ENCODE measurements at regions not wholly inside any gene's neighbourhood (a gene's known extent, or its start where the extent isn't known, plus 50 kb on each side); places are given as distances from the start of the nearest gene placed in this dataset.

- Mint-ChIP-seq H3K27me3 (no peaks in the 10 kb centered on the region), H3K4me3 (no peak overlapping the region), H3K36me3 (ENCODE audit: low read depth) (no peaks in the 10 kb centered on the region), H3K9me3 (peaks cover 9% of the 10 kb centered on the region), H3K27ac (no peak overlapping the region), H3K4me1 (ENCODE audit: low read depth) (no peaks in the 10 kb centered on the region)
- intact Hi-C loops (cut with DNase I, micrococcal nuclease): no loop called here
- no peak for ATAC-seq (ENCODE audit: poor library complexity)
- ChIA-PET POLR2A (no interaction called here), CTCF (no interaction called here)
- Histone ChIP-seq H3K4me3 (ENCODE audit: low read length) (no peak overlapping the region), H3K9me3 (ENCODE audit: control insufficient read depth in 1 of 2, insufficient read depth in 1 of 2, low read length in 2 of 2) (peaks cover 0 to 8% of the 10 kb centered on the region in 2 experiments), H3K4me1 (ENCODE audit: insufficient read depth, low read length) (no peaks in the 10 kb centered on the region), H3K27me3 (ENCODE audit: control insufficient read depth in 1 of 2, insufficient read depth in 2 of 2, low read length in 2 of 2) (no peaks in the 10 kb centered on the region), H3K27ac (ENCODE audit: low read depth in 1 of 2, low read length in 2 of 2) (no peak overlapping the region), H3K36me3 (ENCODE audit: insufficient read depth, low read length) (no peaks in the 10 kb centered on the region)
- TF ChIP-seq CTCF (IDR thresholded peaks at IDR 0.05): no peak
- DNase-seq: no peak
These were observed 141.8 kb upstream of the PBX1 start for GRCh38 chr1:164417016-164417704.

DNA sequence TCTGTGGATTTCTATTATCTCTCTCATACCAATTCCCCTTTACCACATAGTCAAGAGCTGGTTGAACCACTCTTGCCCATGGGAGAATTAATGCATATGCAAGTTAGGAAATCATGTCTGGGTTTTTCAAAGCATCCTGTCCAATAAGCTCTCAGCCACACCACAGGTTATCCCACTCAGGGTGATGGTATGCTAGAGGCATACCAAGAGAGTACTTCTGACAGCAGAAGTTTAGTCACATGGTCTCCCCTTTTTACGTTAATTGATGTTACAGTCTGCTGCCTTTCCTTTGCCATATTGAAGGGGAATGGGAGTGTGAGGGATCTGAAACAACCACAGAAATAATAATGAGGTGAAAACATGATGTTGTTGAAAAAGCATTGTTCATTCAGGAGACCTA is 135.8 kb upstream of the PBX1 start:
- Histone ChIP-seq H3K9me3 (ENCODE audit: control insufficient read depth in 1 of 2, insufficient read depth in 1 of 2, low read length in 2 of 2) (peaks cover 0 to 3% of the 10 kb centered on the region in 2 experiments), H3K27me3 (ENCODE audit: control insufficient read depth in 1 of 2, insufficient read depth in 2 of 2, low read length in 2 of 2) (no peaks in the 10 kb centered on the region), H3K4me1 (ENCODE audit: insufficient read depth, low read length) (no peaks in the 10 kb centered on the region), H3K4me3 (ENCODE audit: low read length) (no peak overlapping the region), H3K36me3 (ENCODE audit: insufficient read depth, low read length) (no peaks in the 10 kb centered on the region), H3K27ac (ENCODE audit: low read depth in 1 of 2, low read length in 2 of 2) (no peak overlapping the region)
- intact Hi-C loops (cut with DNase I, micrococcal nuclease): no loop called here
- Mint-ChIP-seq H3K4me3 (no peak overlapping the region), H3K4me1 (ENCODE audit: low read depth) (no peaks in the 10 kb centered on the region), H3K36me3 (ENCODE audit: low read depth) (no peaks in the 10 kb centered on the region), H3K9me3 (peaks cover 6% of the 10 kb centered on the region), H3K27me3 (no peaks in the 10 kb centered on the region), H3K27ac (no peak overlapping the region)
- DNase-seq: no peak
- POLR2A ChIA-PET: no interaction called here
- CTCF ChIA-PET: no interaction called here
- ATAC-seq (ENCODE audit: poor library complexity): no peak
- TF ChIP-seq CTCF (IDR thresholded peaks at IDR 0.05): no peak

DNA sequence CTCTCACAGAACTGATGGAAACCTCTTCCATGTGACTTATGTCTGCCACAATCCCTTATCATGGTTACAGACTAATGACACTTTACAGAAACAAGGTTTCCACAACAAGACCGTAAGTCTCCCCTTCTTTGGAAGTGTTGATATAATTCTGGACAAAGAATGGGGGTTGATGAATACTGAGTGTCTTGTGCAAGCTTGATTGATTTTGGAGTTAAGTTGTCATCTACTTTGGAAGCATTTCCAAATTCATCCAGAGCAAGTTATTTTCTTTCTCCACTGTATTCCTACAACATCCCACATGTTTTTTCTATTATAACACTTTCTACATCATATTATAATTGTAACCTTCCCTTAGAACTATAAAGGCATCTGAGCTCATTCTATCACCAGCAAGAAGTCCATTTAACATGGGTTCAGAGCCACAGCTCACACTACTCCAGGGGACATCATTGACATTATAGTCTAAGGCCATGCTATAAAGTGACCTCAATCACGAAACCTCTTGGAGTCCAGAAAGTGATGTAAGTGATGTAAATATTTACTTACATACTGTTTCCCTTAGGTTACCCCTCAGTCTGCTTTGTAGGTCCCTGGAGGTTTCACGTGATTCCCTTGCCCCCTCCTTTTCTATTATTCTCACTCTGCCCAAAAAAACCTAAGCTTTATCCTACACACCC is 125.7 kb upstream of the PBX1 start:
- DNase-seq (no peak), ATAC-seq (ENCODE audit: poor library complexity) (no peak)
- H3K36me3 Mint-ChIP-seq (ENCODE audit: low read depth): no peaks in the 10 kb centered on the region
- no peaks in the 10 kb centered on the region for H3K36me3 ChIP-seq (ENCODE audit: insufficient read depth, low read length)
- no peak overlapping the region for H3K4me3 ChIP-seq (ENCODE audit: low read length)
- H3K27ac Mint-ChIP-seq: no peak overlapping the region
- no peak for TF ChIP-seq CTCF (IDR thresholded peaks at IDR 0.05)
- CTCF ChIA-PET: no interaction called here
- H3K9me3 ChIP-seq (ENCODE audit: control insufficient read depth in 1 of 2, insufficient read depth in 1 of 2, low read length in 2 of 2): no peaks in the 10 kb centered on the region
- POLR2A ChIA-PET: no interaction called here
- no peaks in the 10 kb centered on the region for H3K27me3 Mint-ChIP-seq
- H3K4me3 Mint-ChIP-seq: no peak overlapping the region
- intact Hi-C loops (cut with DNase I, micrococcal nuclease): no loop called here
- no peaks in the 10 kb centered on the region for H3K4me1 ChIP-seq (ENCODE audit: insufficient read depth, low read length)
- H3K4me1 Mint-ChIP-seq (ENCODE audit: low read depth): no peaks in the 10 kb centered on the region
- H3K27ac ChIP-seq (ENCODE audit: low read depth in 1 of 2, low read length in 2 of 2): no peak overlapping the region
- peaks cover 2% of the 10 kb centered on the region for H3K9me3 Mint-ChIP-seq
- no peaks in the 10 kb centered on the region for H3K27me3 ChIP-seq (ENCODE audit: control insufficient read depth in 1 of 2, insufficient read depth in 2 of 2, low read length in 2 of 2)
